Chondrocyte (in vitro differentiated cells): ENCODE measurements at regions not wholly inside any gene's neighbourhood (a gene's known extent, or its start where the extent isn't known, plus 50 kb on each side); places are given as distances from the start of the nearest gene placed in this dataset.

Experiments
- DNase-seq: peaks from one replicate; pipeline ENCODE4 v3.0.0; 2021; ENCODE audit warnings: mixed read lengths, low spot score
- H3K27ac Mint-ChIP-seq: one replicate; pipeline ENCODE4 v1.8.0; 2021; ENCODE audit warnings: mild to moderate bottlenecking, moderate library complexity, mixed read lengths; ENCODE audit not compliant: unreplicated experiment
- H3K27me3 Mint-ChIP-seq: 2 replicates; pipeline ENCODE4 v1.8.0; 2021; ENCODE audit warnings: low read depth, mixed read lengths
- H3K36me3 Mint-ChIP-seq: 2 replicates; pipeline ENCODE4 v1.8.0; 2021; ENCODE audit warnings: low read depth, mixed read lengths
- H3K4me1 Mint-ChIP-seq: 2 replicates; pipeline ENCODE4 v1.8.0; 2021; ENCODE audit warnings: low read depth, mild to moderate bottlenecking, mixed read lengths
- H3K4me3 Mint-ChIP-seq: one replicate; pipeline ENCODE4 v1.8.0; 2021; ENCODE audit warnings: mild to moderate bottlenecking, moderate library complexity, mixed read lengths; ENCODE audit not compliant: unreplicated experiment
- H3K9me3 Mint-ChIP-seq: 2 replicates; pipeline ENCODE4 v1.8.0; 2021; ENCODE audit warnings: low read depth, mixed read lengths
- CTCF ChIP-seq: fragments of 200-600 bp; sonication (generic); IDR thresholded peaks from 2 replicates; pipeline ENCODE4 v1.5.0; 2021; ENCODE audit warnings: antibody characterized with exemption, mild to moderate bottlenecking, moderate library complexity

- Mint-ChIP-seq H3K27ac (no peak overlapping the region), H3K4me1 (peaks cover 7% of the 10 kb centered on the region), H3K9me3 (peaks cover 21% of the 10 kb centered on the region), H3K36me3 (no peaks in the 10 kb centered on the region), H3K4me3 (no peak overlapping the region), H3K27me3 (peaks cover 5% of the 10 kb centered on the region)
- TF ChIP-seq CTCF, result no peak
- DNase-seq, result no peak
These were observed 89.4 kb downstream of the EDEM1 start for GRCh38 chr3:5276934-5277333.

- no peaks in the 10 kb centered on the region for H3K36me3 Mint-ChIP-seq
- H3K27ac Mint-ChIP-seq, result no peak overlapping the region
- no peak overlapping the region for H3K4me3 Mint-ChIP-seq
- TF ChIP-seq CTCF, result no peak
- peaks cover 7% of the 10 kb centered on the region for H3K4me1 Mint-ChIP-seq
- peaks cover 26% of the 10 kb centered on the region for H3K9me3 Mint-ChIP-seq
- DNase-seq, result no peak
- peaks cover 5% of the 10 kb centered on the region for H3K27me3 Mint-ChIP-seq
These were observed 90.2 kb downstream of the EDEM1 start for GRCh38 chr3:5277612-5278236.

GRCh38 chr3:5278666-5279065 lies 91.2 kb downstream of the EDEM1 start:
- no peak for DNase-seq
- no peak for TF ChIP-seq CTCF
- no peak overlapping the region for H3K4me3 Mint-ChIP-seq
- peaks cover 7% of the 10 kb centered on the region for H3K4me1 Mint-ChIP-seq
- H3K9me3 Mint-ChIP-seq, result peaks cover 27% of the 10 kb centered on the region
- H3K27me3 Mint-ChIP-seq, result peaks cover 5% of the 10 kb centered on the region
- no peak overlapping the region for H3K27ac Mint-ChIP-seq
- H3K36me3 Mint-ChIP-seq, result no peaks in the 10 kb centered on the region

GRCh38 chr3:5282703-5283102 lies 95.2 kb downstream of the EDEM1 start:
- H3K4me1 Mint-ChIP-seq, result no peaks in the 10 kb centered on the region
- no peak overlapping the region for H3K4me3 Mint-ChIP-seq
- TF ChIP-seq CTCF, result no peak
- peaks cover 2% of the 10 kb centered on the region for H3K27me3 Mint-ChIP-seq
- H3K9me3 Mint-ChIP-seq, result peaks cover 40% of the 10 kb centered on the region
- no peak for DNase-seq
- H3K27ac Mint-ChIP-seq, result no peak overlapping the region
- H3K36me3 Mint-ChIP-seq, result no peaks in the 10 kb centered on the region

- H3K4me3 Mint-ChIP-seq, result no peak overlapping the region
- peaks cover 37% of the 10 kb centered on the region for H3K9me3 Mint-ChIP-seq
- H3K36me3 Mint-ChIP-seq, result no peaks in the 10 kb centered on the region
- H3K27me3 Mint-ChIP-seq, result peaks cover 2% of the 10 kb centered on the region
- DNase-seq, result no peak
- no peak for TF ChIP-seq CTCF
- H3K27ac Mint-ChIP-seq, result no peak overlapping the region
- H3K4me1 Mint-ChIP-seq, result no peaks in the 10 kb centered on the region
These were observed 97.9 kb downstream of the EDEM1 start for GRCh38 chr3:5285439-5285838.
